ENCODE measurements at regions not wholly inside any gene's neighbourhood (a gene's known extent, or its start where the extent isn't known, plus 50 kb on each side); places are given as distances from the start of the nearest gene placed in this dataset.

- no peak for TF ChIP-seq HLTF (IDR thresholded peaks at IDR 0.05)
- no peak for TF ChIP-seq MEF2D (tag; conservative IDR thresholded peaks at IDR 0.05; ENCODE audit: low read depth)
- no peak for TF ChIP-seq ATF2 (CRISPR knock-in tag; IDR thresholded peaks at IDR 0.05)
- TF ChIP-seq ZNF316 (IDR thresholded peaks at IDR 0.05), result no peak
- TF ChIP-seq PCBP1 (IDR thresholded peaks at IDR 0.05; ENCODE audit: low read depth, low read length, poor library complexity, severe bottlenecking), result no peak
Observed at GRCh38 chr14:29451941-29452340, 475.7 kb downstream of the PRKD1 start.
